ENCODE measurements at regions not wholly inside any gene's neighbourhood (a gene's known extent, or its start where the extent isn't known, plus 50 kb on each side); places are given as distances from the start of the nearest gene placed in this dataset.
A peak's percentile ranks its signal among the peaks of the same experiment; 100 is the strongest.

- DNase-seq (ENCODE audit: low read depth), result no peak
Observed at GRCh38 chr5:54717459-54717858, 199.9 kb downstream of the SNX18 start.

GRCh38 chr5:54713923-54714581 is 196.5 kb downstream of the SNX18 start:
- DNase-seq (ENCODE audit: low read depth), result no peak

DNA sequence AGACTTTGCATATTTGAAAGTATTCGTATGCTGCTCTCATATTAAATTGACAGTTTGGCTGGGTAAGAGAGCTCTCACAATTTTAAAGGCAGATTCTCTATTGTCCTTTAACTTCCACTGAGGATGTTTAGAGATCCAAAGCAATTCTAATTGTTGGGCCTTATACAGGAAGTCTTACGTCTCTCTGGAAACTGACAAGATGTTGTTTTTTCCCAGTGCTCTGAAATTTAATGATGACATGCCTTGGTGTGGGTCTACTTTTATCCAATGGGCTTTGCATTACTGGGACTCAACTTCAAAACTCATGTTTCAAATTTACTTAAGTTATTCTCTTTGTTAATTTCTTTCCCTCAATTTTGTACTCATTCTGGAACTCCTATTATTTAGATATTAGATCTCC is 191.5 kb downstream of the SNX18 start:
- DNase-seq (ENCODE audit: low read depth), result no peak

DNA sequence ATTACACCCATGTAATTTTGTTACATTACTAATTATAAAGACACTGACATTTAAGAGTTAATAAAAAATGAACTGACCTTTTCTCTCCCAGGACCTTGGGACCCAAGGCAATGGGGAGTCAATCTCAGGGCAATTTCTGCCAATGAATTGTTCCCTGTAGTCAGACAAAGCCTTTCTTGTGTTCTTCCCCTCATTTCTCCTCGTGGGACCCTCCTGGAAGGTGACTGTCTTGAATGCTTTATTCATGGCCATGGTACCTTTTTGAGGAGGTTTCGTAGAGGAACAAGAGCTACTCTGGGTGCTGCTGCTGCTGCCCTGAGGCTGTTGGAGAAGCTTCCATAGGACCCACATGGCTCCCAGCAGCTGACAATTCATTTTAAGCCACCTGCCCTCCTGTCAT is 190.3 kb downstream of the SNX18 start:
- DNase-seq (ENCODE audit: low read depth), result no peak

- DNase-seq (ENCODE audit: low read depth), result no peak
Observed at GRCh38 chr5:54705994-54706653, 188.6 kb downstream of the SNX18 start.

DNA sequence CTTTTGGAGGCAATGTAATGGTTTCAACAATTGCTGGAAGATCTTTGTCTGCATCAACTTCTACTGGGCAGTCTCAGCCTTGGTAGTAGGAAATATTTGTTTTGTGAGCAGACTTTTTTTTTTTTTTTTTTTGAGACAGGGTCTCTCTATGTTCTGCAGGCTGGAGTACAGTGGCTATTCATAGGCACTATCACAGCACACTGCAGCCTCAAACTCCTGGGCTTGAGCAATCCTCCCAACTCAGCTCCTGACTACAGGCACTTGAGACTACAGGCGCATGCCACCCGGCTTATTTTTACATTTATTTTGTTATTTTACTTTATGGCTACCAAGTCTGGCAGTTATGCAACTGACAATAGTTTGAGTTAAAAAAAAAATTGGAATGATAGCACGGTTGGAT is 187.3 kb downstream of the SNX18 start:
- no peak for DNase-seq (ENCODE audit: low read depth)

GRCh38 chr5:54704333-54704732 is 186.8 kb downstream of the SNX18 start:
- no peak for DNase-seq (ENCODE audit: low read depth)

DNA sequence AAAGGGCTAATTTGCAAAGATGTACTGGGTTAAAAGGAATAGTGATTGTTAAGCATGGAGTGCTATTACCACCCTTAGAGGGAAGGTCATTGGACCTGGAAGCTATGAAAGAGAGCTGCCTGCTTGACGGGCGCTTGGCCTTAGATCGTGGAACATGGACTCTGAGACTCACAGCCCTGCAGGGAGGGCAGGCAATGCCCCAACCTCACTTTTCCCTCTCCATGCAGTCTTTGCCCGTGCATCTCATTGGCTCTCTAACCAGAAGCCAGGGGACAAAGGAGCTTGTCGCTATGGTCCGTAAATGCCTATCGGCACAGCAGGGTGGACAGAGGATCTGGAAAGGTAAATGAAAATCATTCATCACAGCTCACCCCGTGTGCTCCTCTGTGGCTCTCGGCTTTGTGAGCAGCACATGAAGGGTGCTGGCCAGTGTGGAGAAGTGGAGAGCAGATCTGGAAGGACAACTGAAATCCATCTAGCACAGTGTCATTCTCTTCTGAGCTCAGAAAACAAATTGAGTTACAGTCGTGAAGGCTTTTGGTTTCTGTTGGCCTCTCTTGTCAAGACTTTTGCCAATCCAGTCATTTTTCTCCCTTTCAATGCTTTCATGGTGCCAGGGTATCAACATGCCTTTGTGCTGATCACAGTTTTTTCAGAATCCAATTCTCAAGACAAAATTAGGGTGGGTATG is 186.2 kb downstream of the SNX18 start:
- DNase-seq (ENCODE audit: low read depth), result no peak

DNA sequence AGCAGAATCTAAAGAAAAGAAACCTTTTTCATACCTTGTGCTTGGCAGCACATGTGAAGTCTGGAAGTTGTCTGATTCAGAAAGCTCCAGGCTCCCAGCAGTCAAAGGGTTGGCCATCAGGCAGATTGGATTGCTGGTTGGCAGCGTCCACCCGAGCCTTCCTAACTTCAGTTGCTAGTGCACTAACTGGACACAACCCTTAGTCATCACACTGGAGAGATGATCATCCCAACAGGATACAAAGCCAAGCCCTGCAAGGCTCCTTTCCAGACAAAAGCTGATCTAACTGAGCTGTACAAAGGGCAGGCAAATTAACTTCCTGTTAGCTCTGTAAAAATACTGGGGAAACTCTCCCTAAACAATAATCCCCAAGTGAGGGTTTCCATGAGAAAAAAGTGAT is 185.6 kb downstream of the SNX18 start:
- DNase-seq (ENCODE audit: low read depth), result peak; percentile 86

- no peak for DNase-seq (ENCODE audit: low read depth)
Observed at GRCh38 chr5:54702470-54702869, 184.9 kb downstream of the SNX18 start.

GRCh38 chr5:54700986-54701578 is 183.5 kb downstream of the SNX18 start:
- peak; percentile 80 for DNase-seq (ENCODE audit: low read depth)

GRCh38 chr5:54696931-54697330 is 179.4 kb downstream of the SNX18 start:
- DNase-seq (ENCODE audit: low read depth), result no peak

DNA sequence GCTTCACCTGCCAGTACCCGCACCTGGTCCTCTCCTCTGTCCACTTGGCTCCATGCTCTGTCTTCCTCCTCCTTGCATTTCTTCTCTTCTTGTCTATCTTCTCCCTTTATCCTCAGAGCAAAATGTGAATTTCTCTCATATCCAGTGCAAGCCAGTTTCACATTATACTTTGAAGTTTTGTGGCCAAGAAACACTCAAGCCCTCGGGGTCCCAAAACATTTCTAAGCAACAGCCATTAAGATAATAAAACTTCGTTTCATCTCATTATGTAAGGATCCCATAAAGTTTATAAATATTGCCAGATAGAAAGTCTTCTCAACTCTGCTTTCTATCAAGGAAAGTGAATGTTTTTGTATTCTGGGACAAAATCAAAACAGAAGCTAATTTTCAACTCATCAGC is 178.8 kb downstream of the SNX18 start:
- no peak for DNase-seq (ENCODE audit: low read depth)

DNA sequence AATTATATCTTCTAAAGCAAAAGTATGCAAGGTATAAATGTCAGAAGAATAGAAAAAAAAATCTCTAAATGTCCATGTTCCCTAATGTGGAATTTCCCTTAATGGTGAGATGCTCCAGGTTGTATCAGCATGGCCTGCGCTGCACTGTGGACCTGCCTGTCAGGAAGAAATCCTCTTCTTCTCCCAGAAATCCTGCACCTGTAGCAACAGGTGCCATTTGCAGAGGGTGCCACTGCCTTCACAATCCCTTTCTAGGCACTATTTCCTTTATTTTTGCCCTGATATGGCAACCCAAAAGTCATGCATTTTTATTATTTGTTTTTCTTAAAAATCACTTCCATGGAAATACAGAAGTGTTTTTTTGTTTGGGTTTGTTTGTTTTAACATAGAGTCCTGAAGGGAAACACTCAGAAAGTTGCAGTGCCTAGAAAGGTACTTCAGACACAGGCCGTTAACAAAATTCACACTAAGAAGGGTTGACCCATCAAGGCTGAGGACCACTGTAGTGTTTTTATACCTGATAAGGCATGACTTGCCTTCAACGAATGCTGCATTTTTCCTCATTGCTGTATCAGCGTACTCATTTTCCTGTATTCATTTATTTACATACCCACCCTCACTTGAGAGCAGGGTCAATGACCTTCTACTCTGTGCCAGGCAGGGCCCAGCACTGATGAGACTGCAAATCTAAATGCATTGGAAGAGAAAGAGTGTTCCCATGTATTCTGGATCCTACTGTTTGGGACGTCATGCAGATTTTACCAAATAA is 177.8 kb downstream of the SNX18 start:
- no peak for DNase-seq (ENCODE audit: low read depth)

GRCh38 chr5:54693936-54694657 is 176.5 kb downstream of the SNX18 start:
- no peak for DNase-seq (ENCODE audit: low read depth)

DNA sequence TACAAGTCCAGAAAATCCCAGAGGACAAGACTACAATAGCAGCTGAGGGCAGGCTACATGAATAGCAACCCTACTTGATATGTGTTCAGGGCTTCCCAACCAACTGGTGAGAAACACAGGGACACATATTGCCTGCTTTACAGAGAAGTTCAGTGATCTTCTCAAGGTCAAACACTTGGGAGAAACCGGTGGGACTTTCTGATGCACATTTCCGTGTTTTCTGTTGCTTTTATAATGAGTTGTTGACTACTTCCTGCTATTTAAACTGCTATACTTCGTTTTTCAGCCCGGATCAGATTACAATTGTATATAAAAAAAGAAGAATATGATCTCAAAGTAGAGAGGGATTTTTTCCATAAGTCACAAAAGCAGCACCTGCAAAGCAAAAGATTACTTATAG is 175.1 kb downstream of the SNX18 start:
- DNase-seq (ENCODE audit: low read depth), result no peak

- no peak for DNase-seq (ENCODE audit: low read depth)
Observed at GRCh38 chr5:54691656-54692055, 174.1 kb downstream of the SNX18 start.

DNA sequence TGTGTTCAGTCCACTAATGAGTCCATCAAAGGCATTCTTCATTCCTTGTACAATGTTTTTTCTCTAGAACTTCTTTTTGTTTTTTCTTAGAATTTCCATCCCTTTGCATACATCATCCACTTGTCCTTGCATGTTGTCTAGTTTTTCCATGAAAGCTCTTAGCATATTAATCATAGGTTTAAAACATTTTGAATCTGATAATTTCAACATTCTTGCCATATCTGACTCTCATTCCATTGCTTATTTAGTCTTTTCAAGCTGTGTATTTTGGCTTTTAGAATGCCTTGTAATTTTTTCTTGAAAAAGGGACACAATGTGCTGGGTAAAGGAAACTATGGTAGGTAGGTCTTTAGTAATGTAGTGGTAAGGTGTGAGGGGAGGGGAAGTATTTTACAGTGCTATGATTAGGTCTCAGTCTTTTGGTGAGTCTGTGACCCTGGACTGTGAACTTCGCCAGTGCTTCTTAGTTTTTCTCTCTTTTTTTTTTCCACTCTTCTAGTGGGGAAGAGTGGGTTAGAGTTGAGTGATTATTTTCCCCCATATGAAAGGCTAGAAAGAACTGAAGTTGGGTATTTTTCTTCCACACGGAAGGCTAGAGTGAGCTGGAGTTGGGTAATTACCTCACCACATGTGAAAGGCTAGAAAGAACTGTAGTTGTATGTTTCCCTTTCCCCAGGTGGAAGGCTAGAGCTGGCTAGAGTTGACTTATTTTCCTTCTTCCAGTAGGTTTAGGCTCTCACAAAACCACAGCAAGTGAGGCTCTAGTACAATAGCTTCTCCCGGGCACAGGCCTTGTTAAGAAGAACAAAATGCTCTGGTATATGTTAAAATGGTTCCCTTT is 172.1 kb downstream of the SNX18 start:
- DNase-seq (ENCODE audit: low read depth), result no peak

GRCh38 chr5:54680998-54681397 is 163.4 kb downstream of the SNX18 start:
- no peak for DNase-seq (ENCODE audit: low read depth)

GRCh38 chr5:54679686-54680085 is 162.1 kb downstream of the SNX18 start:
- DNase-seq (ENCODE audit: low read depth), result no peak

DNA sequence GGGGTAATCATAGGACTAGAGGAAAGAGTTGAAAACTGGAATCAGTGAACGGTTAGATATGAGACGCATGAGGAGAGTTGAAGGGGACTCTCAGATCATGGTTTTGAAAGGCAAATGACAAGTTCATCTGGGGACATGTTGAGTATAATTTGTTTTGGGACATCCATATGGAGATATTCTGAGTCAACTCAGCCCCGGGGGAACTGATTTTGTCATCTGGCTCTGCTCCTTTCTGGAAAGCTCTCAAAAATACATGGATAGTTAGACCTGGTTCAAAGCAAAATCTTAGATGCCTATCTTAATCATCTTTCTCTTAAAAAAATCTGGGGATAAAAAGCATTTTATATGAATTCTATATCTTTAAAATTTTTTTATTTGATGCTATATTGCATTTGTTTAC is 161.2 kb downstream of the SNX18 start:
- no peak for DNase-seq (ENCODE audit: low read depth)

Measured in GM04504 (cell line).